ENCODE measurements at regions not wholly inside any gene's neighbourhood (a gene's known extent, or its start where the extent isn't known, plus 50 kb on each side); places are given as distances from the start of the nearest gene placed in this dataset.

- Histone ChIP-seq H3K36me3 (replicated peaks in 1 of 2; ENCODE audit: insufficient read depth in 1 of 2, low read depth in 2 of 2) (no peaks in the 10 kb centered on the region), H3K4me1 (no peaks in the 10 kb centered on the region), H3K27ac (no peak overlapping the region), H3K9me3 (no peaks in the 10 kb centered on the region), H3K4me3 (no peak overlapping the region), H3K27me3 (no peaks in the 10 kb centered on the region)
- intact Hi-C loops (cut with DNase I), result no loop called here
- TF ChIP-seq POLR2A (IDR thresholded peaks at IDR 0.05) (no peak), CTCF (IDR thresholded peaks at IDR 0.05) (no peak)
- ATAC-seq (no peak), DNase-seq (no peak)
- WGBS, 2 donors, result 80 to 81% methylated on average over 1 of the region's 1 CpG
Observed at GRCh38 chr1:220958234-220958633, 79.0 kb downstream of the HLX start.

GRCh38 chr1:220962031-220962751 lies 82.9 kb downstream of the HLX start:
- no peak for TF ChIP-seq POLR2A (IDR thresholded peaks at IDR 0.05)
- no peak for TF ChIP-seq CTCF (IDR thresholded peaks at IDR 0.05)
- no peak for ATAC-seq
- 64 to 67% methylated on average over 1 of the region's 1 CpG for WGBS, 2 donors

GRCh38 chr1:220966041-220966440 lies 86.8 kb downstream of the HLX start:
- Histone ChIP-seq H3K9me3 (no peaks in the 10 kb centered on the region), H3K27me3 (no peaks in the 10 kb centered on the region), H3K36me3 (replicated peaks in 1 of 2; ENCODE audit: insufficient read depth in 1 of 2, low read depth in 2 of 2) (no peaks in the 10 kb centered on the region), H3K4me3 (no peak overlapping the region), H3K4me1 (no peaks in the 10 kb centered on the region), H3K27ac (no peak overlapping the region)
- 52 to 66% methylated on average over 3 of the region's 3 CpGs for WGBS, 2 donors
- DNase-seq (no peak), ATAC-seq (no peak)
- no peak for TF ChIP-seq POLR2A (IDR thresholded peaks at IDR 0.05)
- TF ChIP-seq CTCF (IDR thresholded peaks at IDR 0.05), result no peak
- intact Hi-C loops (cut with DNase I), result no loop called here

More at GRCh38 chr1:220962031-220962751, 82.9 kb downstream of the HLX start:
- no peaks in the 10 kb centered on the region for H3K9me3 ChIP-seq
- no peaks in the 10 kb centered on the region for H3K36me3 ChIP-seq (replicated peaks in 1 of 2; ENCODE audit: insufficient read depth in 1 of 2, low read depth in 2 of 2)
- intact Hi-C loops (cut with DNase I), result no loop called here
- no peak overlapping the region for H3K27ac ChIP-seq
- H3K4me1 ChIP-seq, result no peaks in the 10 kb centered on the region
- DNase-seq, result peak in 1 of 4 donors; percentile 28
- no peak overlapping the region for H3K4me3 ChIP-seq
- H3K27me3 ChIP-seq, result no peaks in the 10 kb centered on the region

GRCh38 chr1:220966473-220966872 lies 87.2 kb downstream of the HLX start:
- Histone ChIP-seq H3K9me3 (no peaks in the 10 kb centered on the region), H3K27me3 (no peaks in the 10 kb centered on the region), H3K36me3 (replicated peaks in 1 of 2; ENCODE audit: insufficient read depth in 1 of 2, low read depth in 2 of 2) (no peaks in the 10 kb centered on the region), H3K4me1 (no peaks in the 10 kb centered on the region), H3K4me3 (no peak overlapping the region), H3K27ac (no peak overlapping the region)
- DNase-seq (no peak), ATAC-seq (no peak)
- no peak for TF ChIP-seq CTCF (IDR thresholded peaks at IDR 0.05)
- no peak for TF ChIP-seq POLR2A (IDR thresholded peaks at IDR 0.05)
- intact Hi-C loops (cut with DNase I), result no loop called here

Data from body of pancreas (tissue), 4 donors.